ENCODE measurements at regions not wholly inside any gene's neighbourhood (a gene's known extent, or its start where the extent isn't known, plus 50 kb on each side); places are given as distances from the start of the nearest gene placed in this dataset.

DNA sequence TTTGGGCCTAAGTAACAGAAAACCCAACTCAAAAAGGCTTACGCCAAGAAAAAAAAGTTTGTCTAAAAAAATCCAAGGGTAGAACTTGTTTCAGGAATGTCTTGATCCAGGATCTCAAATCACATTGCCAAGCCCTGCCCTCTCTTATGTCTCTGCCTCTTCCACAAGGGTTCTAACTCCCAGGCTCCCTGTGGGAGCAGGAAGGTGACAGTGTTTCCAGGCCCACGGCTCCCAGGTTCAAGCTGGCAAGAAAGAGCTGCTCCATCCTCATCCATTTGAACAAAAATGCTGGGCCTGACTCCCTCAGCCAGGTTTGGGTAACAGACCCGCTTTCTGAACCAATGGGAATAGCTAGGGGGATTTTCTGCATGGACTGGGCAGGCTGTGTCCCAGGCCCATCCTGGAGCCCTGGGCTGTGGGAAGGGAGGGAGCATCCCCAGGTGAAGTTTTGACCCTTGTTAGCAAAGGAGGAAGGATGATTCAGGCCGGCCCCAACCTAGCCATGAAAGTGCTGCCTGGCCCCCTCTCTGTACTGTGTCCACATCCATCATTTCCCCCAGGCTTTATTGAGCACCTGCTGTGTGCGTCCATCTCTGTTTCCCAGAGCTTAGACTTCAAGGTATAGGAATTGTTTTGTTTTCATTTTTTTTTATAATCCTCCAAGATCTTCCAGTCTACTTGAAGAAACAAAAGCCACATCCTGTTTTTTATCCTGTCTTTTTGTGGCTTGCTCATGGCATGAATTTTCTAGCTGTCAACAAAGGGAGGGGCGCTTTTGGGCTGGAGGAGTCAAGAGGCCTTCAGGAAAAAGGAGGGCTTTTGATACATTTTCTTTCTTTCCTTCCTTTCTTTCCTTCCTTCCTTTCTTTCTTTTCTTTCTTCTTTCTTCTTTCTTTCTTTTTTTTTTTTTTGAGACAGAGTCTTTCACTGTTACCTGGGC, 159.8 kb downstream of the TFAP2C start:
- TF ChIP-seq CTCF (conservative IDR thresholded peaks at IDR 0.05; ENCODE audit: low read depth, low read length) = no peak
- TF ChIP-seq EZH2 (IDR thresholded peaks at IDR 0.05; ENCODE audit: borderline replicate concordance, low read depth, low read length, poor library complexity, severe bottlenecking) = no peak
